Nephron progenitor cell (in vitro differentiated cells): ENCODE measurements at regions not wholly inside any gene's neighbourhood (a gene's known extent, or its start where the extent isn't known, plus 50 kb on each side); places are given as distances from the start of the nearest gene placed in this dataset.

ENCODE experiments used
- DNase-seq: peaks from one replicate; pipeline ENCODE4 v3.0.0; 2021
- H3K27ac Mint-ChIP-seq: 2 replicates; pipeline ENCODE4 v1.8.0; 2021; ENCODE audit warnings: mild to moderate bottlenecking, moderate library complexity, mixed read lengths
- H3K27me3 Mint-ChIP-seq: 2 replicates; pipeline ENCODE4 v1.8.0; 2021; ENCODE audit warnings: mild to moderate bottlenecking, low read depth, mixed read lengths; ENCODE audit not compliant: poor library complexity
- H3K36me3 Mint-ChIP-seq: 2 replicates; pipeline ENCODE4 v1.8.0; 2021; ENCODE audit warnings: low read depth, mixed read lengths
- H3K4me1 Mint-ChIP-seq: 2 replicates; pipeline ENCODE4 v1.8.0; 2021; ENCODE audit warnings: mixed read lengths
- H3K4me3 Mint-ChIP-seq: 2 replicates; pipeline ENCODE4 v1.8.0; 2021; ENCODE audit warnings: mild to moderate bottlenecking, moderate library complexity, mixed read lengths
- H3K9me3 Mint-ChIP-seq: 2 replicates; pipeline ENCODE4 v1.8.0; 2021; ENCODE audit warnings: mild to moderate bottlenecking, moderate library complexity, mixed read lengths
- CTCF ChIP-seq: fragments of 200-600 bp; sonication (generic); IDR thresholded peaks from 2 replicates; pipeline ENCODE4 v1.5.0; 2021; ENCODE audit warnings: antibody characterized with exemption

- Mint-ChIP-seq H3K4me1 (no peaks in the 10 kb centered on the region), H3K4me3 (no peak overlapping the region), H3K9me3 (peaks cover 4% of the 10 kb centered on the region), H3K27ac (no peak overlapping the region), H3K36me3 (no peaks in the 10 kb centered on the region), H3K27me3 (no peaks in the 10 kb centered on the region)
- DNase-seq, result no peak
- TF ChIP-seq CTCF, result no peak
Measured at GRCh38 chr2:83615511-83615910, 843.6 kb downstream of the SUCLG1 start.

GRCh38 chr2:83613178-83613577, 845.9 kb downstream of the SUCLG1 start:
- Mint-ChIP-seq H3K9me3 (peaks cover 16% of the 10 kb centered on the region), H3K4me1 (no peaks in the 10 kb centered on the region), H3K27me3 (no peaks in the 10 kb centered on the region), H3K4me3 (no peak overlapping the region), H3K36me3 (peaks cover 5% of the 10 kb centered on the region), H3K27ac (no peak overlapping the region)
- TF ChIP-seq CTCF, result no peak
- no peak for DNase-seq

GRCh38 chr2:83602753-83603152, 856.3 kb downstream of the SUCLG1 start:
- Mint-ChIP-seq H3K36me3 (no peaks in the 10 kb centered on the region), H3K4me3 (no peak overlapping the region), H3K4me1 (no peaks in the 10 kb centered on the region), H3K27me3 (peaks cover 2% of the 10 kb centered on the region), H3K27ac (no peak overlapping the region), H3K9me3 (peaks cover 4% of the 10 kb centered on the region)
- no peak for DNase-seq
- no peak for TF ChIP-seq CTCF

GRCh38 chr2:83596592-83597282, 862.3 kb downstream of the SUCLG1 start:
- H3K9me3 Mint-ChIP-seq, result no peaks in the 10 kb centered on the region
- peak overlapping the region; percentile 24 for H3K27ac Mint-ChIP-seq
- H3K4me3 Mint-ChIP-seq, result no peak overlapping the region
- H3K36me3 Mint-ChIP-seq, result no peaks in the 10 kb centered on the region
- peaks cover 2% of the 10 kb centered on the region for H3K27me3 Mint-ChIP-seq
- no peak for TF ChIP-seq CTCF
- DNase-seq, result no peak
- H3K4me1 Mint-ChIP-seq, result no peaks in the 10 kb centered on the region

GRCh38 chr2:83595926-83596325, 863.2 kb downstream of the SUCLG1 start:
- no peak for TF ChIP-seq CTCF
- H3K9me3 Mint-ChIP-seq, result no peaks in the 10 kb centered on the region
- H3K27me3 Mint-ChIP-seq, result peaks cover 2% of the 10 kb centered on the region
- H3K4me3 Mint-ChIP-seq, result no peak overlapping the region
- H3K4me1 Mint-ChIP-seq, result no peaks in the 10 kb centered on the region
- no peaks in the 10 kb centered on the region for H3K36me3 Mint-ChIP-seq
- no peak overlapping the region for H3K27ac Mint-ChIP-seq
- no peak for DNase-seq

GRCh38 chr2:83595121-83595690, 863.9 kb downstream of the SUCLG1 start:
- Mint-ChIP-seq H3K36me3 (no peaks in the 10 kb centered on the region), H3K27ac (no peak overlapping the region), H3K27me3 (peaks cover 2% of the 10 kb centered on the region), H3K4me1 (no peaks in the 10 kb centered on the region), H3K4me3 (no peak overlapping the region), H3K9me3 (no peaks in the 10 kb centered on the region)
- DNase-seq, result no peak
- no peak for TF ChIP-seq CTCF
